H9 (cell line): ENCODE measurements at regions not wholly inside any gene's neighbourhood (a gene's known extent, or its start where the extent isn't known, plus 50 kb on each side); places are given as distances from the start of the nearest gene placed in this dataset.

Experiments
- DNase-seq: peaks from one replicate; pipeline ENCODE4 v3.0.0-alpha.2; 2017
- H2AFZ ChIP-seq: one replicate; pipeline ENCODE4 v1.6.1; 2013; ENCODE audit warnings: mild to moderate bottlenecking, low read length, control low read depth, moderate library complexity
- H2AK5ac ChIP-seq: 2 replicates; pipeline ENCODE4 v1.6.1; 2013; ENCODE audit warnings: low read length, control low read depth, mixed read lengths; ENCODE audit not compliant: insufficient read length
- H2BK120ac ChIP-seq: one replicate; pipeline ENCODE4 v1.6.1; 2013; ENCODE audit warnings: low read depth, mild to moderate bottlenecking, low read length, control low read depth, inconsistent platforms; ENCODE audit not compliant: poor library complexity, severe bottlenecking
- H2BK12ac ChIP-seq: 2 replicates; pipeline ENCODE4 v1.6.1; 2013; ENCODE audit warnings: low read length, control low read depth, mixed read lengths, low read depth; ENCODE audit not compliant: insufficient read length
- H2BK15ac ChIP-seq: 2 replicates; pipeline ENCODE4 v1.6.1; 2013; ENCODE audit warnings: low read depth, low read length, control low read depth
- H2BK20ac ChIP-seq: one replicate; pipeline ENCODE4 v1.6.1; 2013; ENCODE audit warnings: low read depth, mild to moderate bottlenecking, low read length, control low read depth, inconsistent platforms; ENCODE audit not compliant: poor library complexity, severe bottlenecking
- H2BK5ac ChIP-seq: 2 replicates; pipeline ENCODE4 v1.6.1; 2013; ENCODE audit warnings: low read length, control low read depth, mixed read lengths; ENCODE audit not compliant: insufficient read length
- H3K14ac ChIP-seq: 2 replicates; pipeline ENCODE4 v1.6.1; 2013; ENCODE audit warnings: low read length, control low read depth; ENCODE audit not compliant: insufficient read depth
- H3K18ac ChIP-seq: 2 replicates; pipeline ENCODE4 v1.6.1; 2013; ENCODE audit warnings: low read depth, mild to moderate bottlenecking, mixed read lengths, low read length, control low read depth; ENCODE audit not compliant: insufficient read length
- H3K23ac ChIP-seq: 2 replicates; pipeline ENCODE4 v1.6.1; 2013; ENCODE audit warnings: low read length, control low read depth, mixed read lengths, low read depth; ENCODE audit not compliant: insufficient read length
- H3K23me2 ChIP-seq: 2 replicates; pipeline ENCODE4 v1.6.1; 2013; ENCODE audit warnings: low read depth, mild to moderate bottlenecking, mixed read lengths, low read length, control low read depth; ENCODE audit not compliant: insufficient read length, poor library complexity, severe bottlenecking
- H3K27ac ChIP-seq: 2 replicates; pipeline ENCODE4 v1.5.1; 2013; ENCODE audit warnings: low read length, control low read depth, mixed read lengths, low read depth; ENCODE audit not compliant: insufficient read length
- H3K27me3 ChIP-seq: 2 replicates; pipeline ENCODE4 v1.6.1; 2013; ENCODE audit warnings: low read length, control low read depth, inconsistent platforms; ENCODE audit not compliant: insufficient read depth
- H3K4ac ChIP-seq: 2 replicates; pipeline ENCODE4 v1.6.1; 2013; ENCODE audit warnings: low read depth, mild to moderate bottlenecking, control low read depth, inconsistent platforms, low read length, moderate library complexity
- H3K4me1 ChIP-seq: 2 replicates; pipeline ENCODE4 v1.6.1; 2013; ENCODE audit warnings: low read length, control low read depth, inconsistent platforms; ENCODE audit not compliant: insufficient read depth
- H3K4me2 ChIP-seq: 2 replicates; pipeline ENCODE4 v1.6.1; 2013; ENCODE audit warnings: low read length, control low read depth, mixed read lengths; ENCODE audit not compliant: insufficient read length, insufficient read depth
- H3K56ac ChIP-seq: 2 replicates; pipeline ENCODE4 v1.6.1; 2013; ENCODE audit warnings: low read depth, mild to moderate bottlenecking, mixed read lengths, low read length, control low read depth; ENCODE audit not compliant: insufficient read length
- H3K79me1 ChIP-seq: 2 replicates; pipeline ENCODE4 v1.6.1; 2013; ENCODE audit warnings: low read depth, mild to moderate bottlenecking, moderate library complexity, low read length, control low read depth, inconsistent platforms; ENCODE audit not compliant: insufficient read depth, poor library complexity, severe bottlenecking
- H3K79me2 ChIP-seq: 2 replicates; pipeline ENCODE4 v1.6.1; 2013; ENCODE audit warnings: low read length, control low read depth, inconsistent platforms; ENCODE audit not compliant: insufficient read depth
- H3K9ac ChIP-seq: 2 replicates; pipeline ENCODE4 v1.6.1; 2013; ENCODE audit warnings: low read length, control low read depth, mixed read lengths; ENCODE audit not compliant: insufficient read length; ENCODE audit errors: extremely low read depth
- H3K9me3 ChIP-seq: one replicate; pipeline ENCODE4 v1.6.1; 2013; ENCODE audit warnings: low read depth, low read length, inconsistent platforms; ENCODE audit not compliant: control insufficient read depth
- H3T11ph ChIP-seq: one replicate; pipeline ENCODE4 v1.6.1; 2013; ENCODE audit warnings: mild to moderate bottlenecking, low read length, control low read depth, inconsistent platforms
- H4K20me1 ChIP-seq: one replicate; pipeline ENCODE4 v1.6.1; 2013; ENCODE audit not compliant: control insufficient read depth, insufficient read length, insufficient read depth
- H4K5ac ChIP-seq: 2 replicates; pipeline ENCODE4 v1.6.1; 2013; ENCODE audit warnings: low read depth, mild to moderate bottlenecking, mixed read lengths, low read length, control low read depth; ENCODE audit not compliant: insufficient read length
- H4K8ac ChIP-seq: replicated peaks from 2 replicates; pipeline ENCODE4 v1.6.1; 2013; ENCODE audit warnings: low read length, control low read depth, mixed read lengths, low read depth; ENCODE audit not compliant: insufficient read length
- H4K91ac ChIP-seq: 2 replicates; pipeline ENCODE4 v1.6.1; 2013; ENCODE audit warnings: low read depth, mild to moderate bottlenecking, moderate library complexity, mixed read lengths, low read length, control low read depth; ENCODE audit not compliant: insufficient read length
- H3K27ac Mint-ChIP-seq, 3 experiments: 2 replicates in 2 of 3; 3 replicates in 1 of 3; pipeline ENCODE4 v1.8.0; 2020 to 2021; ENCODE audit warnings: mixed read lengths in 3 of 3, mild to moderate bottlenecking in 1 of 3, moderate library complexity in 1 of 3
- H3K27me3 Mint-ChIP-seq: 2 replicates; pipeline ENCODE4 v1.8.0; 2021; ENCODE audit warnings: low read depth, mild to moderate bottlenecking, moderate library complexity, mixed read lengths
- H3K36me3 Mint-ChIP-seq, 3 experiments: 2 replicates in 2 of 3; 3 replicates in 1 of 3; pipeline ENCODE4 v1.8.0; 2020 to 2021; ENCODE audit warnings: low read depth in 3 of 3, mixed read lengths in 3 of 3; ENCODE audit not compliant: insufficient read depth in 1 of 3
- H3K4me1 Mint-ChIP-seq, 2 experiments: 2 replicates each; pipeline ENCODE4 v1.8.0; 2020; ENCODE audit warnings: mixed read lengths in 2 of 2
- H3K4me3 Mint-ChIP-seq, 2 experiments: 2 replicates in 1 of 2; 3 replicates in 1 of 2; pipeline ENCODE4 v1.8.0; 2020 to 2021; ENCODE audit warnings: mild to moderate bottlenecking in 2 of 2, mixed read lengths in 2 of 2, moderate library complexity in 1 of 2
- H3K9me3 Mint-ChIP-seq, 2 experiments: 2 replicates in 1 of 2; 3 replicates in 1 of 2; pipeline ENCODE4 v1.8.0; 2020; ENCODE audit warnings: mild to moderate bottlenecking in 2 of 2, mixed read lengths in 2 of 2, moderate library complexity in 1 of 2
- CTCF ChIP-seq: fragments of 200-600 bp; sonication (generic); conservative IDR thresholded peaks from 3 replicates; pipeline ENCODE4 v1.8.0; 2021; ENCODE audit warnings: antibody characterized with exemption, mild to moderate bottlenecking
- WGBS: extraction: QIAGEN DNeasy Blood & Tissue Kit; methylation state at CpG from one replicate; pipeline ENCODE4 v1.1.7; 2013; ENCODE audit warnings: missing lambda C conversion rate, low lambda C conversion rate, mixed read lengths; ENCODE audit not compliant: insufficient read length; ENCODE audit errors: extremely low coverage; 5-methylcytosine and 5-hydroxymethylcytosine counted together

GRCh38 chr6:50288241-50288640 lies 238.5 kb upstream of the DEFB112 start:
- Histone ChIP-seq H2BK12ac (no peak overlapping the region), H3K14ac (no peak overlapping the region), H3K18ac (no peak overlapping the region), H2AK5ac (no peak overlapping the region), H2BK5ac (no peak overlapping the region), H4K8ac (no peak overlapping the region), H3K56ac (no peak overlapping the region), H3K79me2 (no peaks in the 10 kb centered on the region), H3K27ac (no peak overlapping the region), H2AFZ (no peak overlapping the region), H3K4me2 (no peak overlapping the region), H4K5ac (no peak overlapping the region), H3K9me3 (no peaks in the 10 kb centered on the region), H3K23me2 (no peaks in the 10 kb centered on the region), H3K27me3 (no peaks in the 10 kb centered on the region), H4K91ac (no peak overlapping the region), H2BK15ac (no peak overlapping the region), H4K20me1 (no peaks in the 10 kb centered on the region), H3K9ac (no peak overlapping the region), H3K23ac (no peak overlapping the region), H3T11ph (no peak overlapping the region), H3K4ac (no peak overlapping the region), H2BK20ac (no peak overlapping the region), H2BK120ac (no peak overlapping the region), H3K79me1 (no peaks in the 10 kb centered on the region), H3K4me1 (no peaks in the 10 kb centered on the region)
- TF ChIP-seq CTCF, result no peak
- WGBS, result no CpG with 5 or more reads among the region's 1 CpG
- Mint-ChIP-seq H3K4me3 (no peak overlapping the region), H3K27me3 (no peaks in the 10 kb centered on the region; the same call in 1 of the 2 replicates), H3K4me1 (no peaks in the 10 kb centered on the region), H3K36me3 (no peaks in the 10 kb centered on the region), H3K9me3 (no peaks in the 10 kb centered on the region), H3K27ac (no peak overlapping the region)
- DNase-seq, result no peak
